SIG-M5 (cell line): ENCODE measurements at regions not wholly inside any gene's neighbourhood (a gene's known extent, or its start where the extent isn't known, plus 50 kb on each side); places are given as distances from the start of the nearest gene placed in this dataset.
"Not testable (repeated sequence)": the region's sequence is repeated elsewhere in the genome, so short reads cannot be mapped to it uniquely, and the experiment has no call there.

Source experiments
- DNase-seq: peaks from one replicate; lab custom pipeline; 2025; lab: John Stamatoyannopoulos, UW

- no peak for DNase-seq
These were observed 1701.5 kb upstream of the FLRT2 start for GRCh38 chr14:83828406-83828805.

- DNase-seq, result no peak
These were observed 1699.6 kb upstream of the FLRT2 start for GRCh38 chr14:83830316-83830715.

- no peak for DNase-seq
These were observed 1691.7 kb upstream of the FLRT2 start for GRCh38 chr14:83838226-83838625.

GRCh38 chr14:83842547-83842946, 1687.4 kb upstream of the FLRT2 start:
- no peak for DNase-seq

GRCh38 chr14:83847102-83847501, 1682.8 kb upstream of the FLRT2 start:
- DNase-seq, result no peak

GRCh38 chr14:83850092-83850491, 1679.9 kb upstream of the FLRT2 start:
- no peak for DNase-seq

GRCh38 chr14:83856334-83856733, 1673.6 kb upstream of the FLRT2 start:
- DNase-seq, result no peak

- DNase-seq, result no peak
These were observed 1669.3 kb upstream of the FLRT2 start for GRCh38 chr14:83860631-83861155.

- DNase-seq, result no peak
These were observed 1666.7 kb upstream of the FLRT2 start for GRCh38 chr14:83863042-83863774.

GRCh38 chr14:83864106-83864505, 1665.8 kb upstream of the FLRT2 start:
- no peak for DNase-seq

- no peak for DNase-seq
These were observed 1662.2 kb upstream of the FLRT2 start for GRCh38 chr14:83867566-83868225.

- DNase-seq, result no peak
These were observed 1659.2 kb upstream of the FLRT2 start for GRCh38 chr14:83870546-83871270.

GRCh38 chr14:83873669-83874068, 1656.3 kb upstream of the FLRT2 start:
- DNase-seq, result no peak

GRCh38 chr14:83874662-83875061, 1655.3 kb upstream of the FLRT2 start:
- no peak for DNase-seq

- no peak for DNase-seq
These were observed 1646.2 kb upstream of the FLRT2 start for GRCh38 chr14:83883732-83884131.

GRCh38 chr14:83885837-83886293, 1644.1 kb upstream of the FLRT2 start:
- DNase-seq, result no peak

- no peak for DNase-seq
These were observed 1642.1 kb upstream of the FLRT2 start for GRCh38 chr14:83887866-83888265.

- DNase-seq, result no peak
These were observed 1636.5 kb upstream of the FLRT2 start for GRCh38 chr14:83893447-83893846.

- no peak for DNase-seq
These were observed 1635.4 kb upstream of the FLRT2 start for GRCh38 chr14:83894568-83894967.

- not testable (repeated sequence) for DNase-seq
These were observed 1631.4 kb upstream of the FLRT2 start for GRCh38 chr14:83898558-83898957.

GRCh38 chr14:83899706-83900105, 1630.2 kb upstream of the FLRT2 start:
- no peak for DNase-seq

GRCh38 chr14:83905157-83905556, 1624.8 kb upstream of the FLRT2 start:
- DNase-seq, result no peak

GRCh38 chr14:83908419-83908818, 1621.5 kb upstream of the FLRT2 start:
- no peak for DNase-seq
